ENCODE measurements at regions not wholly inside any gene's neighbourhood (a gene's known extent, or its start where the extent isn't known, plus 50 kb on each side); places are given as distances from the start of the nearest gene placed in this dataset.
A peak's percentile ranks its signal among the peaks of the same experiment; 100 is the strongest.

- no peaks in the 10 kb centered on the region for H3K9me3 ChIP-seq (ENCODE audit: low read length)
- H3K4me1 ChIP-seq (ENCODE audit: low read length) = no peaks in the 10 kb centered on the region
- no peak overlapping the region for H3K4me3 ChIP-seq (ENCODE audit: low read length)
- H3K27me3 ChIP-seq (ENCODE audit: low read length) = no peaks in the 10 kb centered on the region
- H3K36me3 ChIP-seq (ENCODE audit: insufficient read depth, low read length) = no peaks in the 10 kb centered on the region
- H3K9me2 ChIP-seq (replicated peaks; ENCODE audit: insufficient read depth, low read length) = no peaks in the 10 kb centered on the region
- no peak overlapping the region for H2AFZ ChIP-seq (ENCODE audit: low read length)
- H3K4me2 ChIP-seq (ENCODE audit: low read depth, low read length, poor library complexity, severe bottlenecking) = no peak overlapping the region
- no peaks in the 10 kb centered on the region for H3K79me2 ChIP-seq (ENCODE audit: low read length)
- H3K9ac ChIP-seq (ENCODE audit: low read length) = no peak overlapping the region
- no peaks in the 10 kb centered on the region for H4K20me1 ChIP-seq (ENCODE audit: insufficient read depth, low read depth, low read length)
- DNase-seq = no peak
- no peak overlapping the region for H3K27ac ChIP-seq (ENCODE audit: low read length)
Observed at GRCh38 chr2:66803726-66804125, 368.8 kb downstream of the MEIS1 start.

DNA sequence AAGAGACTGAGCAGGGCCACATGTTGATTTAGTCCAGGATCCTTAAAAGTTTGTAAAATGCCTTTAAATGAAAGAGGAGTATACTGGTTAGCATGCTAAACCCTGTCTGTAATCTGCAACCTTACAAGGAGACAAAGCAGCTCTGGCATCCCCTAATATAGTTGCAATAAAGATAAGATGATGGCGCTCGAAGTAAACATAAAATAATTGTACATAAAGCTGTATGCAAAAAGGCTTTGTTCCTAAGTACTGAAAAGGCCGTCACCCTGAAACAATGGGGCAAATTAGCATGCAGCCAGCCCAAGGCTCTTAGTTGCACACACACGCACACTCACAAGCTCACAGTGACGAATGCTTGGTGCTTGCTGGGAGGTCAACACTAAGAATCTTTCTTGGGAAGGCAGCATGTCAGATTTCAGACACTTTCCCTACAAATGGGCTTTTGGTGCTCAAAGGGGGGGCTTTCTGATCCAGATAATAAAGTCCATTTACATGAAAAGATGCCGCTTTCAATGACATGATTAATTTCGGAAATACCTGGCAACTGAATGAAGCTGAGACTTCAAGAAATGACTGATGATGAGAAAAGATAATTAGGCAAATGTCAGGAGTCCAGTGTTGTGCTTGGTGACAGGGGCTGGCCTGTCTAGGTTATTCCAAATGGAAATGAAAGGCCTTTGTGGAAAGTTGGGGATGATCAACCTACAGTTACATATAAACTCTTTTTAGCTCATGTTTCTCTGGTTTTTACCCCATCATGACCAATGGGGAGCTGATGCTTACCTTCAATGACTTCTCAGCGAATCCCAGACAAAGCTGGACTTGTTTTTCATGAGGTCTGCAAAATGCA lies 370.3 kb downstream of the MEIS1 start:
- Histone ChIP-seq H4K20me1 (ENCODE audit: insufficient read depth, low read depth, low read length) (no peaks in the 10 kb centered on the region), H2AFZ (ENCODE audit: low read length) (no peak overlapping the region), H3K4me3 (ENCODE audit: low read length) (no peak overlapping the region), H3K27ac (ENCODE audit: low read length) (no peak overlapping the region), H3K4me1 (ENCODE audit: low read length) (no peaks in the 10 kb centered on the region), H3K36me3 (ENCODE audit: insufficient read depth, low read length) (no peaks in the 10 kb centered on the region), H3K79me2 (ENCODE audit: low read length) (no peaks in the 10 kb centered on the region), H3K27me3 (ENCODE audit: low read length) (no peaks in the 10 kb centered on the region), H3K4me2 (ENCODE audit: low read depth, low read length, poor library complexity, severe bottlenecking) (no peak overlapping the region), H3K9me2 (replicated peaks; ENCODE audit: insufficient read depth, low read length) (no peaks in the 10 kb centered on the region), H3K9ac (ENCODE audit: low read length) (no peak overlapping the region), H3K9me3 (ENCODE audit: low read length) (no peaks in the 10 kb centered on the region)
- no peak for DNase-seq

DNA sequence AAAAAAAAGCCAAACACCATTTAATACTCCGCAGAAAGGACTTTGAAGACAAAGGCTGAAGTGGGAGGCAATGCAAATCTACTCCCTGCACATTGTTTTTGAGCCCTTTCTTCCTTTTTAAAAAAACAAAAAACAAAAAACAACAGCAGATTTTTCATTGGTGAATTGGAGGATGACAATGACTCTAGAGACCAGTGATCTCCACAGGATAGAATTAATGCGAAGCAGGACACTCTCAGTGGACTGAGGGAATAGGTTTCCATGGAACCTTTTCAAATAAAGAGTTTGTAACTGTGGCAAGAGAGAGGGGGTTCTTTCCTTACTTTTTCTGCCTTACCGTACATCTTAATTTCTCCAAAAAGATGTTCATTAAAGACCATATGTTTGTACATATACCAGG lies 371.0 kb downstream of the MEIS1 start:
- no peaks in the 10 kb centered on the region for H3K79me2 ChIP-seq (ENCODE audit: low read length)
- H3K4me3 ChIP-seq (ENCODE audit: low read length) = no peak overlapping the region
- no peaks in the 10 kb centered on the region for H3K36me3 ChIP-seq (ENCODE audit: insufficient read depth, low read length)
- H3K9me2 ChIP-seq (replicated peaks; ENCODE audit: insufficient read depth, low read length) = no peaks in the 10 kb centered on the region
- H3K4me2 ChIP-seq (ENCODE audit: low read depth, low read length, poor library complexity, severe bottlenecking) = no peak overlapping the region
- H3K9me3 ChIP-seq (ENCODE audit: low read length) = no peaks in the 10 kb centered on the region
- H3K4me1 ChIP-seq (ENCODE audit: low read length) = no peaks in the 10 kb centered on the region
- H3K27me3 ChIP-seq (ENCODE audit: low read length) = no peaks in the 10 kb centered on the region
- no peak for DNase-seq
- no peak overlapping the region for H3K27ac ChIP-seq (ENCODE audit: low read length)
- no peaks in the 10 kb centered on the region for H4K20me1 ChIP-seq (ENCODE audit: insufficient read depth, low read depth, low read length)
- no peak overlapping the region for H2AFZ ChIP-seq (ENCODE audit: low read length)
- no peak overlapping the region for H3K9ac ChIP-seq (ENCODE audit: low read length)

GRCh38 chr2:66813525-66813924 lies 378.6 kb downstream of the MEIS1 start:
- Histone ChIP-seq H2AFZ (ENCODE audit: low read length) (no peak overlapping the region), H3K4me2 (ENCODE audit: low read depth, low read length, poor library complexity, severe bottlenecking) (no peak overlapping the region), H3K9ac (ENCODE audit: low read length) (no peak overlapping the region), H3K27ac (ENCODE audit: low read length) (no peak overlapping the region), H3K36me3 (ENCODE audit: insufficient read depth, low read length) (no peaks in the 10 kb centered on the region), H3K4me1 (ENCODE audit: low read length) (peaks cover 13% of the 10 kb centered on the region), H3K79me2 (ENCODE audit: low read length) (no peaks in the 10 kb centered on the region), H3K9me3 (ENCODE audit: low read length) (no peaks in the 10 kb centered on the region), H4K20me1 (ENCODE audit: insufficient read depth, low read depth, low read length) (no peaks in the 10 kb centered on the region), H3K9me2 (replicated peaks; ENCODE audit: insufficient read depth, low read length) (no peaks in the 10 kb centered on the region), H3K27me3 (ENCODE audit: low read length) (no peaks in the 10 kb centered on the region), H3K4me3 (ENCODE audit: low read length) (no peak overlapping the region)
- no peak for DNase-seq

DNA sequence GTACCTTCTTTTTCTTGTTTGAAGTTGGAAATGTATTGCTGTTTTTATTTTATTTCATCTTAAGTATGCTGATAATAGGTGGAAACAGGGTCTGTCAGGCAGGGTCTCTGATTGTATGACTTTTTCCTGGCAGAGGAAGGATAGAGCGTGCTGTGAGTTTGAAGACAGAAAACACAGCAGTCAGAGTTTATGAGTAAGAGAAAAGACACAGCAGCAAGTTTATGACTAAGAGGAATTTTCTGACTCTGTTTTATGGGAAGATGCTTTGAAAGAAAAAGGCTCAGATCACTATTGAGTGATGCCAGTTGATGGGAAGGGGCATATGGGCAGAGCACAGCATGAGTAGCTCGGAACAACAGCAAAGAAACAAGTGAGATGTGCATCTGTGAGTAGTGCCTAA lies 379.1 kb downstream of the MEIS1 start:
- Histone ChIP-seq H3K79me2 (ENCODE audit: low read length) (no peaks in the 10 kb centered on the region), H3K36me3 (ENCODE audit: insufficient read depth, low read length) (no peaks in the 10 kb centered on the region), H3K4me2 (ENCODE audit: low read depth, low read length, poor library complexity, severe bottlenecking) (no peak overlapping the region), H4K20me1 (ENCODE audit: insufficient read depth, low read depth, low read length) (no peaks in the 10 kb centered on the region), H3K27ac (ENCODE audit: low read length) (no peak overlapping the region), H3K4me3 (ENCODE audit: low read length) (no peak overlapping the region), H2AFZ (ENCODE audit: low read length) (no peak overlapping the region), H3K4me1 (ENCODE audit: low read length) (peaks cover 14% of the 10 kb centered on the region), H3K9me2 (replicated peaks; ENCODE audit: insufficient read depth, low read length) (no peaks in the 10 kb centered on the region), H3K9me3 (ENCODE audit: low read length) (no peaks in the 10 kb centered on the region), H3K9ac (ENCODE audit: low read length) (no peak overlapping the region), H3K27me3 (ENCODE audit: low read length) (no peaks in the 10 kb centered on the region)
- DNase-seq = no peak

GRCh38 chr2:66814916-66815315 lies 380.0 kb downstream of the MEIS1 start:
- H3K4me2 ChIP-seq (ENCODE audit: low read depth, low read length, poor library complexity, severe bottlenecking) = no peak overlapping the region
- no peak overlapping the region for H3K4me3 ChIP-seq (ENCODE audit: low read length)
- H3K9ac ChIP-seq (ENCODE audit: low read length) = no peak overlapping the region
- peak; percentile 61 for DNase-seq
- no peaks in the 10 kb centered on the region for H3K27me3 ChIP-seq (ENCODE audit: low read length)
- no peaks in the 10 kb centered on the region for H3K36me3 ChIP-seq (ENCODE audit: insufficient read depth, low read length)
- H3K79me2 ChIP-seq (ENCODE audit: low read length) = no peaks in the 10 kb centered on the region
- H3K4me1 ChIP-seq (ENCODE audit: low read length) = peaks cover 14% of the 10 kb centered on the region
- H4K20me1 ChIP-seq (ENCODE audit: insufficient read depth, low read depth, low read length) = no peaks in the 10 kb centered on the region
- no peaks in the 10 kb centered on the region for H3K9me3 ChIP-seq (ENCODE audit: low read length)
- no peak overlapping the region for H3K27ac ChIP-seq (ENCODE audit: low read length)
- H2AFZ ChIP-seq (ENCODE audit: low read length) = no peak overlapping the region
- H3K9me2 ChIP-seq (replicated peaks; ENCODE audit: insufficient read depth, low read length) = no peaks in the 10 kb centered on the region

DNA sequence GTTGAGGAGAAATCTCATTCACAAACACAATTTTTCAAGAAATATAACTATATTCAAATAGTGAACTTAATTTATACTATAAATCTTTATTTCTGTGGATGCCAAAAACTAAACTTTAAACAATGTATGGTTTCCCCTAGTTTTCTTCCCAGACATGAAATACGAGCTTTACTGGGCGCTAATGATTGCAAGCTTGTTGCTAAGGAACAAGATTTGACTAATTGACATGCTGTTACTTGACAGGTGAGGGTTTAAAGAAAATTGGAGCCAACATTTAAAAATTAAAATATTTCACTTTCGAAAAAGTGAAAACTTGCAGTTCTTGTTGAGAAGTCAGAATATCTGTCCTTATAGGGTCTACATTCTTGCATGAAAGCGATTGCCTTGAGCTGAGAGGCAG lies 381.0 kb downstream of the MEIS1 start:
- no peak overlapping the region for H3K27ac ChIP-seq (ENCODE audit: low read length)
- H3K36me3 ChIP-seq (ENCODE audit: insufficient read depth, low read length) = no peaks in the 10 kb centered on the region
- no peaks in the 10 kb centered on the region for H3K9me3 ChIP-seq (ENCODE audit: low read length)
- no peaks in the 10 kb centered on the region for H3K9me2 ChIP-seq (replicated peaks; ENCODE audit: insufficient read depth, low read length)
- H2AFZ ChIP-seq (ENCODE audit: low read length) = no peak overlapping the region
- no peak overlapping the region for H3K4me3 ChIP-seq (ENCODE audit: low read length)
- H4K20me1 ChIP-seq (ENCODE audit: insufficient read depth, low read depth, low read length) = no peaks in the 10 kb centered on the region
- DNase-seq = peak; percentile 58
- peaks cover 14% of the 10 kb centered on the region for H3K4me1 ChIP-seq (ENCODE audit: low read length)
- no peaks in the 10 kb centered on the region for H3K79me2 ChIP-seq (ENCODE audit: low read length)
- H3K4me2 ChIP-seq (ENCODE audit: low read depth, low read length, poor library complexity, severe bottlenecking) = no peak overlapping the region
- H3K27me3 ChIP-seq (ENCODE audit: low read length) = no peaks in the 10 kb centered on the region
- no peak overlapping the region for H3K9ac ChIP-seq (ENCODE audit: low read length)

DNA sequence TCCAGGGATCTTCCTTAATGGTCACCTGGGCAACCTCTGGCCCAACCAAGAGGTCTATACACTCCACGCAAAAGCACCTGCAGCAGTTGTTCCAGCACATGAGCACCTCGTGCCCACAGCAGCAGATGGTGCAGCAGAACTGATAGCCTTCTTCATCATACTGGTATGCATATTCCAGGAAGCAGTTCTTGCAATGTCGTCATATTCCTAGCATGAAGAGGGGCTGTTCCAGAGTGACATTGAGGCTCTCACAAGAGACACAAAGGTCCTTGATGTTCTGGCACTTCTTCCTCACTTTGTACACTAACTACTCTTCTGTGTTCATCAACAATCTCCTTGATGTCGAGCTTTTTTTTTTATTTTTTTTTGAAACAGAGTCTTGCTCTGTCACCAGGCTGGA lies 386.2 kb downstream of the MEIS1 start:
- Histone ChIP-seq H3K4me1 (ENCODE audit: low read length) (peaks cover 9% of the 10 kb centered on the region), H3K79me2 (ENCODE audit: low read length) (no peaks in the 10 kb centered on the region), H3K9me3 (ENCODE audit: low read length) (no peaks in the 10 kb centered on the region), H3K4me2 (ENCODE audit: low read depth, low read length, poor library complexity, severe bottlenecking) (no peak overlapping the region), H3K36me3 (ENCODE audit: insufficient read depth, low read length) (no peaks in the 10 kb centered on the region), H3K9ac (ENCODE audit: low read length) (no peak overlapping the region), H3K4me3 (ENCODE audit: low read length) (no peak overlapping the region), H4K20me1 (ENCODE audit: insufficient read depth, low read depth, low read length) (no peaks in the 10 kb centered on the region), H3K27me3 (ENCODE audit: low read length) (peaks cover 3% of the 10 kb centered on the region; the same call in 1 of the 2 replicates), H3K9me2 (replicated peaks; ENCODE audit: insufficient read depth, low read length) (no peaks in the 10 kb centered on the region), H3K27ac (ENCODE audit: low read length) (no peak overlapping the region), H2AFZ (ENCODE audit: low read length) (no peak overlapping the region)
- no peak for DNase-seq

All from Karpas-422 (cell line).